SK-N-SH (cell line): ENCODE measurements at regions not wholly inside any gene's neighbourhood (a gene's known extent, or its start where the extent isn't known, plus 50 kb on each side); places are given as distances from the start of the nearest gene placed in this dataset.

Experiments used
- EZH2phosphoT487 ChIP-seq: fragments of 200-600 bp; sonication (generic); IDR thresholded peaks from 2 replicates; pipeline ENCODE4 v1.6.1; 2017; ENCODE audit warnings: low read depth, mixed run types, mild to moderate bottlenecking, antibody characterized with exemption, moderate library complexity, borderline replicate concordance
- GABPA ChIP-seq: IDR thresholded peaks from 2 replicates; pipeline ENCODE4 v1.4.0; 2012; ENCODE audit warnings: low read depth, mild to moderate bottlenecking
- JUND ChIP-seq: IDR thresholded peaks from 2 replicates; pipeline ENCODE4 v1.4.0; 2012
- MEF2A ChIP-seq: IDR thresholded peaks from 2 replicates; pipeline ENCODE4 v1.4.0; 2012; ENCODE audit warnings: low read depth, borderline replicate concordance
- NRF1 ChIP-seq: IDR thresholded peaks from 2 replicates; pipeline ENCODE4 v1.6.1; 2012; ENCODE audit warnings: low read depth, mild to moderate bottlenecking, low read length
- POLR2AphosphoS5 ChIP-seq: IDR thresholded peaks from 2 replicates; pipeline ENCODE4 v1.6.1; 2012; ENCODE audit warnings: low read depth, low read length
- RAD21 ChIP-seq: IDR thresholded peaks from 2 replicates; pipeline ENCODE4 v1.6.1; 2012; ENCODE audit warnings: mild to moderate bottlenecking, low read length
- SIN3A ChIP-seq: IDR thresholded peaks from 2 replicates; pipeline ENCODE4 v1.6.1; 2012; ENCODE audit warnings: low read depth, mild to moderate bottlenecking, low read length, moderate library complexity, borderline replicate concordance
- SMC3 ChIP-seq: IDR thresholded peaks from 2 replicates; pipeline ENCODE4 v1.6.1; 2012; ENCODE audit warnings: low read depth, low read length, improper control_type of control experiment
- TAF1 ChIP-seq: IDR thresholded peaks from 2 replicates; pipeline ENCODE4 v1.6.1; 2012; ENCODE audit warnings: low read depth, mild to moderate bottlenecking, low read length, moderate library complexity, borderline replicate concordance
- TF ChIP-seq, protein P1 (sequence below): fragments of 200-600 bp; sonication (generic); IDR thresholded peaks from 2 replicates; pipeline ENCODE4 v1.6.1; 2017; ENCODE audit warnings: antibody characterized with exemption, mild to moderate bottlenecking, moderate library complexity
- TF ChIP-seq, protein P2 (sequence below): fragments of 150-350 bp; IDR thresholded peaks from 2 replicates; pipeline ENCODE4 v1.6.1; 2017; ENCODE audit warnings: antibody characterized with exemption, low read length, low read depth, borderline replicate concordance
- TF ChIP-seq, protein P3 (sequence below): IDR thresholded peaks from 2 replicates; pipeline ENCODE4 v1.4.0; 2012; ENCODE audit warnings: low read depth, borderline replicate concordance
- TF ChIP-seq, protein P4 (sequence below): IDR thresholded peaks from 2 replicates; pipeline ENCODE4 v1.4.0; 2012; ENCODE audit warnings: low read depth

DNA sequence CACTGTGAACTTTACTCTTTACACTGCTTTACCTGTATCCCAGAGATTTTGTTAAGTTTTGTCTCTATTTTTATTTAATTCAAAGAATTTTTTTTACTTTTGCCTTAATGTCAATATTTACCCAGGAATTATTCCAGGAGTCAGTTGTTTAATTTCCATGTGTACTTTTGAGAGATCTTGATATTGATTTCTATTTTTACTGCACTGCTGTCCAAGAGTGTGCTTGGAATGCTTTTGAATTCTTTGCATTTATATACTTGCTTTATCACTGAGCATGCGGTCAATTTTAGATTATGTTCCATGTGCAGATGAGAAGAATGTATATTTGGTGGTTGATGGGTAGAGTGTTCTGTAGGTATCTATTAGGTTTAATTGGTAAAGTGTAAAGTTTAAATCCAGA, 461.0 kb upstream of the GBE1 start:
- TF ChIP-seq, protein P1, sequence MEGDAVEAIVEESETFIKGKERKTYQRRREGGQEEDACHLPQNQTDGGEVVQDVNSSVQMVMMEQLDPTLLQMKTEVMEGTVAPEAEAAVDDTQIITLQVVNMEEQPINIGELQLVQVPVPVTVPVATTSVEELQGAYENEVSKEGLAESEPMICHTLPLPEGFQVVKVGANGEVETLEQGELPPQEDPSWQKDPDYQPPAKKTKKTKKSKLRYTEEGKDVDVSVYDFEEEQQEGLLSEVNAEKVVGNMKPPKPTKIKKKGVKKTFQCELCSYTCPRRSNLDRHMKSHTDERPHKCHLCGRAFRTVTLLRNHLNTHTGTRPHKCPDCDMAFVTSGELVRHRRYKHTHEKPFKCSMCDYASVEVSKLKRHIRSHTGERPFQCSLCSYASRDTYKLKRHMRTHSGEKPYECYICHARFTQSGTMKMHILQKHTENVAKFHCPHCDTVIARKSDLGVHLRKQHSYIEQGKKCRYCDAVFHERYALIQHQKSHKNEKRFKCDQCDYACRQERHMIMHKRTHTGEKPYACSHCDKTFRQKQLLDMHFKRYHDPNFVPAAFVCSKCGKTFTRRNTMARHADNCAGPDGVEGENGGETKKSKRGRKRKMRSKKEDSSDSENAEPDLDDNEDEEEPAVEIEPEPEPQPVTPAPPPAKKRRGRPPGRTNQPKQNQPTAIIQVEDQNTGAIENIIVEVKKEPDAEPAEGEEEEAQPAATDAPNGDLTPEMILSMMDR: no peak
- TF ChIP-seq MEF2A (no peak), EZH2phosphoT487 (no peak), NRF1 (no peak), RAD21 (no peak), GABPA (no peak), POLR2AphosphoS5 (no peak), SIN3A (no peak), SMC3 (no peak), JUND (no peak), TAF1 (no peak)
- TF ChIP-seq, protein P2, sequence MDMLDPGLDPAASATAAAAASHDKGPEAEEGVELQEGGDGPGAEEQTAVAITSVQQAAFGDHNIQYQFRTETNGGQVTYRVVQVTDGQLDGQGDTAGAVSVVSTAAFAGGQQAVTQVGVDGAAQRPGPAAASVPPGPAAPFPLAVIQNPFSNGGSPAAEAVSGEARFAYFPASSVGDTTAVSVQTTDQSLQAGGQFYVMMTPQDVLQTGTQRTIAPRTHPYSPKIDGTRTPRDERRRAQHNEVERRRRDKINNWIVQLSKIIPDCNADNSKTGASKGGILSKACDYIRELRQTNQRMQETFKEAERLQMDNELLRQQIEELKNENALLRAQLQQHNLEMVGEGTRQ: no peak
- TF ChIP-seq, protein P3, sequence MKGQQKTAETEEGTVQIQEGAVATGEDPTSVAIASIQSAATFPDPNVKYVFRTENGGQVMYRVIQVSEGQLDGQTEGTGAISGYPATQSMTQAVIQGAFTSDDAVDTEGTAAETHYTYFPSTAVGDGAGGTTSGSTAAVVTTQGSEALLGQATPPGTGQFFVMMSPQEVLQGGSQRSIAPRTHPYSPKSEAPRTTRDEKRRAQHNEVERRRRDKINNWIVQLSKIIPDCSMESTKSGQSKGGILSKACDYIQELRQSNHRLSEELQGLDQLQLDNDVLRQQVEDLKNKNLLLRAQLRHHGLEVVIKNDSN: no peak
- TF ChIP-seq, protein P4, sequence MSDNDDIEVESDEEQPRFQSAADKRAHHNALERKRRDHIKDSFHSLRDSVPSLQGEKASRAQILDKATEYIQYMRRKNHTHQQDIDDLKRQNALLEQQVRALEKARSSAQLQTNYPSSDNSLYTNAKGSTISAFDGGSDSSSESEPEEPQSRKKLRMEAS: no peak
